Activated naive CD4-positive, alpha-beta T cell treated with anti-CD3 and anti-CD28 coated beads for 36 hours (primary cell): ENCODE measurements at regions not wholly inside any gene's neighbourhood (a gene's known extent, or its start where the extent isn't known, plus 50 kb on each side); places are given as distances from the start of the nearest gene placed in this dataset.

Experiments
- CTCF ChIA-PET: fragments of 350-600 bp; sonication (Branson Sonifier 250); formaldehyde crosslinking; loops from one replicate; lab custom pipeline; 2021; ENCODE audit warnings: antibody characterized with exemption; lab: Charles Lee
- DNase-seq: peaks from one replicate; pipeline ENCODE4 v3.0.0-alpha.2; 2020
- H3K27ac Mint-ChIP-seq: one replicate; pipeline ENCODE4 v1.8.0; 2021; ENCODE audit warnings: mild to moderate bottlenecking, mixed read lengths
- H3K27me3 Mint-ChIP-seq: one replicate; pipeline ENCODE4 v1.8.0; 2021; ENCODE audit warnings: low read depth, mixed read lengths
- H3K36me3 Mint-ChIP-seq: one replicate; pipeline ENCODE4 v1.8.0; 2021; ENCODE audit warnings: low read depth, mixed read lengths
- H3K4me1 Mint-ChIP-seq: one replicate; pipeline ENCODE4 v1.8.0; 2021; ENCODE audit warnings: low read depth, mixed read lengths
- H3K4me3 Mint-ChIP-seq: one replicate; pipeline ENCODE4 v1.8.0; 2021; ENCODE audit warnings: mild to moderate bottlenecking, moderate library complexity, mixed read lengths
- H3K9me3 Mint-ChIP-seq: one replicate; pipeline ENCODE4 v1.8.0; 2021; ENCODE audit warnings: mixed read lengths
- intact Hi-C: fragments of 100-400 bp; cut with micrococcal nuclease; formaldehyde crosslinking; loops from one replicate; pipeline ENCODE4 v1.15.1; 2023

DNA sequence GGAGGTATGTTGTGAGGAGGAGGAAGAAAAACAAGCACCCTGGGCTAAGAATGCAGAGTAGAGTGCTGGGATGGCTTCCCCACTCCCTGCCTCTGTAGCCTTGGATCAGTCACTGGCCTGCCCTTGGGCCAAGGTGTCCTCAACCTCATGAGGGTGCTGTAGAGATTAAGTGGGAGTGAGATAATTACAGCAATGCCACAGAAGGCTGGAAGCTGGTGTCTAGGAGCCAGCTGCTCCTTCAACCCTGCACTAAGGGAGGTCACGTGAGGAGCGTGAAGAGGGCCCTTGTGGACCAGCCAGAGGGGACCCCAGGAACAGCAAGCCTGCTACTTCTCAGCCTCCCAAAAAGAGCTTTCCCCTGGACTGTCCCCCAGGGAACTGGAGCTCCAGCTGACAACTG, 95.2 kb downstream of the TTC32 start:
- H3K4me3 Mint-ChIP-seq = no peak overlapping the region
- intact Hi-C loops = no loop called here
- no peak for DNase-seq
- no peaks in the 10 kb centered on the region for H3K36me3 Mint-ChIP-seq
- H3K27me3 Mint-ChIP-seq = no peaks in the 10 kb centered on the region
- H3K27ac Mint-ChIP-seq = no peak overlapping the region
- CTCF ChIA-PET = no interaction called here
- no peaks in the 10 kb centered on the region for H3K9me3 Mint-ChIP-seq
- H3K4me1 Mint-ChIP-seq = no peaks in the 10 kb centered on the region

DNA sequence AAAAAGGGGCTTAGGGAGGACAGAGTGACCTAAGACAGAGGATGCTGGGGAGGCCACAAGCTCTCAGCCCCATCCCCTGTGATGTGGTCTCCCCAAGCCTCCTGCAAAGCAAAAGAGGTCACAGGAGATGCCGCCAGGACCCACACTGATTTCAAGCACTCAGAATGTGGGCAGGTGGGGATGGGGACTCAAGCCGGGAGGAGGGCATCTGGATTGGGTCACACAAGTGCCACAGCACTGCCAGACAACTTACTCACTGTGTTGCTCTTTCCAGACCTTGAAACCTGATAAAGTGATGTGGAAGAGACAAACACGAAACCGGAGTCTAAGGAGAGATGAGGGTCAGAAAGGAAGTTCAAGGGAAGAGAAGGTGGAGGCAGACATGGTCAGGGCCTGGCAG, 95.7 kb downstream of the TTC32 start:
- Mint-ChIP-seq H3K4me1 (no peaks in the 10 kb centered on the region), H3K27ac (no peak overlapping the region), H3K9me3 (no peaks in the 10 kb centered on the region), H3K27me3 (no peaks in the 10 kb centered on the region), H3K36me3 (no peaks in the 10 kb centered on the region), H3K4me3 (no peak overlapping the region)
- no peak for DNase-seq
- intact Hi-C loops = no loop called here
- CTCF ChIA-PET = no interaction called here

GRCh38 chr2:19805266-19805665, 96.5 kb downstream of the TTC32 start:
- no peak overlapping the region for H3K4me3 Mint-ChIP-seq
- CTCF ChIA-PET = no interaction called here
- intact Hi-C loops = no loop called here

GRCh38 chr2:19804639-19805260, 97.0 kb downstream of the TTC32 start:
- CTCF ChIA-PET = interaction anchor here (0.5 kb wide), 1 partner anchor 976 kb away, joined by 3 read pairs; no protein-coding TSS in a partner anchor
- no peaks in the 10 kb centered on the region for H3K27me3 Mint-ChIP-seq
- H3K4me3 Mint-ChIP-seq = no peak overlapping the region
- intact Hi-C loops = no loop called here
- no peaks in the 10 kb centered on the region for H3K36me3 Mint-ChIP-seq
- H3K9me3 Mint-ChIP-seq = no peaks in the 10 kb centered on the region
- no peaks in the 10 kb centered on the region for H3K4me1 Mint-ChIP-seq
- DNase-seq = no peak
- no peak overlapping the region for H3K27ac Mint-ChIP-seq

More at GRCh38 chr2:19805266-19805665, 96.5 kb downstream of the TTC32 start:
- Mint-ChIP-seq H3K4me1 (no peaks in the 10 kb centered on the region), H3K27ac (no peak overlapping the region), H3K36me3 (no peaks in the 10 kb centered on the region), H3K27me3 (no peaks in the 10 kb centered on the region), H3K9me3 (no peaks in the 10 kb centered on the region)
- DNase-seq = no peak

DNA sequence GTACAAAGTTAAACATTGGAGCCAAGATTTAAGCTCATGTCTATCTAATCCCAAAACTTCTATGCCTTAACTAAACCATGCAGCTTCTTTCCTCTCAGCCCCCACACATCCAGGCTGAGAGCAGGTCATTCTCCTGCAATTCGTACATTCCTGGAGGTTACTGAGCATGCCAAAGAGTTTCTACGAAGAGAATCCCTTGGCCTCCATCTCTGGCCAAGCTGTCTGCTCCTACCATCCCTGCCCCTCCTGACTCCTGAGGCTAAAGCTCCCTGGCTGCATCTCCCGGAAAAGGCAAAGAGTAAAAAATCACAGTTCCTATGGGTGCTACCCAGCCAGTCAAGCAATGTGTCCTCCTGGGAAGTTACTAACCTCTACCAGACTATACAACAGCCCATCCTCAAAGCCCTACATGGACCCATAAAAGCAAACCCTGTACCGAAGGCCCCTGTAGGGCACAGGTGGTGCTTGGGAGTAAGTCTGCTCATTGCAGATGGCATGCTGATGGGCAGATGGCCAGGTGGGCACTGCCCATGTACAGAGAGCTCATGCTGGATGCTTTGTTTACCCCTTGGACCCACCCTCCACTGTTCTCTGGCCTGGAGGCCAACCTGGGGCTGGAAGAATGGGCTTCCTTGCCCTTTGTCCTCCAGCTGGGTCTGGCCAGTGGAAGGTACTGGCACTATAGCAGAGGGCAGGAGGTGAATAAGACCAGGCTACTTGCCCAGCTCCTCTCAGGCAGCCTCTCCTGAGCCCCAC, 99.5 kb downstream of the TTC32 start:
- Mint-ChIP-seq H3K27ac (no peak overlapping the region), H3K36me3 (no peaks in the 10 kb centered on the region), H3K9me3 (no peaks in the 10 kb centered on the region), H3K27me3 (no peaks in the 10 kb centered on the region), H3K4me1 (no peaks in the 10 kb centered on the region), H3K4me3 (no peak overlapping the region)
- CTCF ChIA-PET = interaction anchor here (0.9 kb wide), 1 partner anchor 83 kb away, joined by 3 read pairs; no protein-coding TSS in a partner anchor
- no peak for DNase-seq
- intact Hi-C loops = no loop called here

- Mint-ChIP-seq H3K27me3 (no peaks in the 10 kb centered on the region), H3K36me3 (no peaks in the 10 kb centered on the region), H3K4me1 (no peaks in the 10 kb centered on the region), H3K9me3 (no peaks in the 10 kb centered on the region), H3K4me3 (no peak overlapping the region), H3K27ac (no peak overlapping the region)
- no peak for DNase-seq
- intact Hi-C loops = no loop called here
- CTCF ChIA-PET = interaction anchor here (0.9 kb wide), 1 partner anchor 82 kb away, joined by 3 read pairs; no protein-coding TSS in a partner anchor
Measured at GRCh38 chr2:19801367-19802080, 100.3 kb downstream of the TTC32 start.

DNA sequence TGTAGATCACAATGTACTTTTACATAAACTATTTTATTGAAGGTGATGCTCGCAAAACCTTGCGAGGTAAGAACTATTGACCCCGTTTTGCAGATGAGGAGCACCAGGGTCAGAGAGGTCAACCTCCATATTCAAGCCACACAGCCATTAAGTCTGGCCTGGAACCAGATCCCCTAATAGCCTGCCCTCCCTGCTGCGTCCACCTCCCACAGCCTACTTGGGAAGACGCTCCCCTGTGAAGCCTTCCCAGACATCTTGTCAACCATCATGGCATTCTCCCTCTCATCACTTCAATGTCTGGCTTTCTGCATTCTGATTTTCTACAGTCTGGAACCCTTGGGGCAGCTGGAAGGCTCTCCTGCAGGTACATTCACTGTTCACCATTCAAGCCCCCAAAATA, 101.0 kb downstream of the TTC32 start:
- no peaks in the 10 kb centered on the region for H3K9me3 Mint-ChIP-seq
- no peaks in the 10 kb centered on the region for H3K36me3 Mint-ChIP-seq
- no peaks in the 10 kb centered on the region for H3K27me3 Mint-ChIP-seq
- intact Hi-C loops = no loop called here
- no peak overlapping the region for H3K4me3 Mint-ChIP-seq
- H3K27ac Mint-ChIP-seq = no peak overlapping the region
- H3K4me1 Mint-ChIP-seq = no peaks in the 10 kb centered on the region
- no peak for DNase-seq
- CTCF ChIA-PET = no interaction called here

- no peaks in the 10 kb centered on the region for H3K4me1 Mint-ChIP-seq
- DNase-seq = no peak
- H3K27me3 Mint-ChIP-seq = no peaks in the 10 kb centered on the region
- no peak overlapping the region for H3K27ac Mint-ChIP-seq
- CTCF ChIA-PET = no interaction called here
- intact Hi-C loops = no loop called here
- no peaks in the 10 kb centered on the region for H3K9me3 Mint-ChIP-seq
- no peaks in the 10 kb centered on the region for H3K36me3 Mint-ChIP-seq
- H3K4me3 Mint-ChIP-seq = no peak overlapping the region
Measured at GRCh38 chr2:19799881-19800780, 101.7 kb downstream of the TTC32 start.

- H3K4me3 Mint-ChIP-seq = no peak overlapping the region
- H3K27me3 Mint-ChIP-seq = no peaks in the 10 kb centered on the region
- H3K27ac Mint-ChIP-seq = no peak overlapping the region
- CTCF ChIA-PET = no interaction called here
- no peaks in the 10 kb centered on the region for H3K9me3 Mint-ChIP-seq
- DNase-seq = no peak
- intact Hi-C loops = no loop called here
- no peaks in the 10 kb centered on the region for H3K36me3 Mint-ChIP-seq
- H3K4me1 Mint-ChIP-seq = no peaks in the 10 kb centered on the region
Measured at GRCh38 chr2:19797871-19798270, 103.9 kb downstream of the TTC32 start.

GRCh38 chr2:19797243-19797810, 104.5 kb downstream of the TTC32 start:
- Mint-ChIP-seq H3K36me3 (no peaks in the 10 kb centered on the region), H3K9me3 (no peaks in the 10 kb centered on the region), H3K27me3 (no peaks in the 10 kb centered on the region), H3K4me1 (no peaks in the 10 kb centered on the region), H3K4me3 (no peak overlapping the region), H3K27ac (no peak overlapping the region)
- no peak for DNase-seq
- intact Hi-C loops = no loop called here
- CTCF ChIA-PET = no interaction called here

DNA sequence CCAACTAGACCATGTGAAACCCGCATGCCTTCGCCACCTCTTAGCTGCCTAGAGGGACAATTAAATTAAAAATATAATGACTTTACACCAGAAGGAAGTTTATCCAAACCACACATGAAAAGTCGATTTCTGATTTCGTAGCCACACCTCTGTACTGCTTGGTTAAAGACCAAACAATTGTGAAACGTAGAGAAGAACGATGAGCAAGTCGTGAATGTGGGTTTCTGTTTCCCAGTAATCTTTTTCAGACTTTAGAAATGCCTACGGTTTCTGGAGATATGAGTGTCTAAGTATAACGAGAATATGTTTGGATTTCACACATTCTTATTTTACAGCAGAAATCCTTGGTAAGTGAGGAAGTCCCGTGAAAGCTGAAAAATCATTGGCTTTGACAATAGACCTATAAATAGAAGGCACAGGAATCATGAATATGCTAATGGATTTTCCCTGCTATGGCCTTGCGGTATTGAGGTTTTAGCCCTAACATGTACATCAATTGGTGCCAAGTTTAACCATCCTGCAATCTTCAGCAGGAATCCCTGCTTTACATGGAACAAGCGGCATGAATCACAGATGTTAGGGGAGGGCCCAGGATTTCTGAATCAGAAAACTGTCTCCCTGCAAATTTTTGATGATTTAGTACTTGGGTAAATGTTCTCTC, 105.6 kb downstream of the TTC32 start:
- no peak overlapping the region for H3K4me3 Mint-ChIP-seq
- intact Hi-C loops = no loop called here
- CTCF ChIA-PET = no interaction called here
- no peak for DNase-seq
- no peaks in the 10 kb centered on the region for H3K36me3 Mint-ChIP-seq
- H3K9me3 Mint-ChIP-seq = no peaks in the 10 kb centered on the region
- no peak overlapping the region for H3K27ac Mint-ChIP-seq
- no peaks in the 10 kb centered on the region for H3K27me3 Mint-ChIP-seq
- no peaks in the 10 kb centered on the region for H3K4me1 Mint-ChIP-seq
